H9 (cell line): ENCODE measurements at regions not wholly inside any gene's neighbourhood (a gene's known extent, or its start where the extent isn't known, plus 50 kb on each side); places are given as distances from the start of the nearest gene placed in this dataset.

Source experiments
- DNase-seq: peaks from one replicate; pipeline ENCODE4 v3.0.0-alpha.2; 2017
- H2AFZ ChIP-seq: one replicate; pipeline ENCODE4 v1.6.1; 2013; ENCODE audit warnings: mild to moderate bottlenecking, low read length, control low read depth, moderate library complexity
- H2AK5ac ChIP-seq: 2 replicates; pipeline ENCODE4 v1.6.1; 2013; ENCODE audit warnings: low read length, control low read depth, mixed read lengths; ENCODE audit not compliant: insufficient read length
- H2BK120ac ChIP-seq: one replicate; pipeline ENCODE4 v1.6.1; 2013; ENCODE audit warnings: low read depth, mild to moderate bottlenecking, low read length, control low read depth, inconsistent platforms; ENCODE audit not compliant: poor library complexity, severe bottlenecking
- H2BK12ac ChIP-seq: 2 replicates; pipeline ENCODE4 v1.6.1; 2013; ENCODE audit warnings: low read length, control low read depth, mixed read lengths, low read depth; ENCODE audit not compliant: insufficient read length
- H2BK15ac ChIP-seq: 2 replicates; pipeline ENCODE4 v1.6.1; 2013; ENCODE audit warnings: low read depth, low read length, control low read depth
- H2BK20ac ChIP-seq: one replicate; pipeline ENCODE4 v1.6.1; 2013; ENCODE audit warnings: low read depth, mild to moderate bottlenecking, low read length, control low read depth, inconsistent platforms; ENCODE audit not compliant: poor library complexity, severe bottlenecking
- H2BK5ac ChIP-seq: 2 replicates; pipeline ENCODE4 v1.6.1; 2013; ENCODE audit warnings: low read length, control low read depth, mixed read lengths; ENCODE audit not compliant: insufficient read length
- H3K14ac ChIP-seq: 2 replicates; pipeline ENCODE4 v1.6.1; 2013; ENCODE audit warnings: low read length, control low read depth; ENCODE audit not compliant: insufficient read depth
- H3K18ac ChIP-seq: 2 replicates; pipeline ENCODE4 v1.6.1; 2013; ENCODE audit warnings: low read depth, mild to moderate bottlenecking, mixed read lengths, low read length, control low read depth; ENCODE audit not compliant: insufficient read length
- H3K23ac ChIP-seq: 2 replicates; pipeline ENCODE4 v1.6.1; 2013; ENCODE audit warnings: low read length, control low read depth, mixed read lengths, low read depth; ENCODE audit not compliant: insufficient read length
- H3K23me2 ChIP-seq: 2 replicates; pipeline ENCODE4 v1.6.1; 2013; ENCODE audit warnings: low read depth, mild to moderate bottlenecking, mixed read lengths, low read length, control low read depth; ENCODE audit not compliant: insufficient read length, poor library complexity, severe bottlenecking
- H3K27ac ChIP-seq: 2 replicates; pipeline ENCODE4 v1.5.1; 2013; ENCODE audit warnings: low read length, control low read depth, mixed read lengths, low read depth; ENCODE audit not compliant: insufficient read length
- H3K27me3 ChIP-seq: 2 replicates; pipeline ENCODE4 v1.6.1; 2013; ENCODE audit warnings: low read length, control low read depth, inconsistent platforms; ENCODE audit not compliant: insufficient read depth
- H3K4ac ChIP-seq: 2 replicates; pipeline ENCODE4 v1.6.1; 2013; ENCODE audit warnings: low read depth, mild to moderate bottlenecking, control low read depth, inconsistent platforms, low read length, moderate library complexity
- H3K4me1 ChIP-seq: 2 replicates; pipeline ENCODE4 v1.6.1; 2013; ENCODE audit warnings: low read length, control low read depth, inconsistent platforms; ENCODE audit not compliant: insufficient read depth
- H3K4me2 ChIP-seq: 2 replicates; pipeline ENCODE4 v1.6.1; 2013; ENCODE audit warnings: low read length, control low read depth, mixed read lengths; ENCODE audit not compliant: insufficient read length, insufficient read depth
- H3K56ac ChIP-seq: 2 replicates; pipeline ENCODE4 v1.6.1; 2013; ENCODE audit warnings: low read depth, mild to moderate bottlenecking, mixed read lengths, low read length, control low read depth; ENCODE audit not compliant: insufficient read length
- H3K79me1 ChIP-seq: 2 replicates; pipeline ENCODE4 v1.6.1; 2013; ENCODE audit warnings: low read depth, mild to moderate bottlenecking, moderate library complexity, low read length, control low read depth, inconsistent platforms; ENCODE audit not compliant: insufficient read depth, poor library complexity, severe bottlenecking
- H3K79me2 ChIP-seq: 2 replicates; pipeline ENCODE4 v1.6.1; 2013; ENCODE audit warnings: low read length, control low read depth, inconsistent platforms; ENCODE audit not compliant: insufficient read depth
- H3K9ac ChIP-seq: 2 replicates; pipeline ENCODE4 v1.6.1; 2013; ENCODE audit warnings: low read length, control low read depth, mixed read lengths; ENCODE audit not compliant: insufficient read length; ENCODE audit errors: extremely low read depth
- H3K9me3 ChIP-seq: one replicate; pipeline ENCODE4 v1.6.1; 2013; ENCODE audit warnings: low read depth, low read length, inconsistent platforms; ENCODE audit not compliant: control insufficient read depth
- H3T11ph ChIP-seq: one replicate; pipeline ENCODE4 v1.6.1; 2013; ENCODE audit warnings: mild to moderate bottlenecking, low read length, control low read depth, inconsistent platforms
- H4K20me1 ChIP-seq: one replicate; pipeline ENCODE4 v1.6.1; 2013; ENCODE audit not compliant: control insufficient read depth, insufficient read length, insufficient read depth
- H4K5ac ChIP-seq: 2 replicates; pipeline ENCODE4 v1.6.1; 2013; ENCODE audit warnings: low read depth, mild to moderate bottlenecking, mixed read lengths, low read length, control low read depth; ENCODE audit not compliant: insufficient read length
- H4K8ac ChIP-seq: replicated peaks from 2 replicates; pipeline ENCODE4 v1.6.1; 2013; ENCODE audit warnings: low read length, control low read depth, mixed read lengths, low read depth; ENCODE audit not compliant: insufficient read length
- H4K91ac ChIP-seq: 2 replicates; pipeline ENCODE4 v1.6.1; 2013; ENCODE audit warnings: low read depth, mild to moderate bottlenecking, moderate library complexity, mixed read lengths, low read length, control low read depth; ENCODE audit not compliant: insufficient read length
- H3K27ac Mint-ChIP-seq, 3 experiments: 2 replicates in 2 of 3; 3 replicates in 1 of 3; pipeline ENCODE4 v1.8.0; 2020 to 2021; ENCODE audit warnings: mixed read lengths in 3 of 3, mild to moderate bottlenecking in 1 of 3, moderate library complexity in 1 of 3
- H3K27me3 Mint-ChIP-seq: 2 replicates; pipeline ENCODE4 v1.8.0; 2021; ENCODE audit warnings: low read depth, mild to moderate bottlenecking, moderate library complexity, mixed read lengths
- H3K36me3 Mint-ChIP-seq, 3 experiments: 2 replicates in 2 of 3; 3 replicates in 1 of 3; pipeline ENCODE4 v1.8.0; 2020 to 2021; ENCODE audit warnings: low read depth in 3 of 3, mixed read lengths in 3 of 3; ENCODE audit not compliant: insufficient read depth in 1 of 3
- H3K4me1 Mint-ChIP-seq, 2 experiments: 2 replicates each; pipeline ENCODE4 v1.8.0; 2020; ENCODE audit warnings: mixed read lengths in 2 of 2
- H3K4me3 Mint-ChIP-seq, 2 experiments: 2 replicates in 1 of 2; 3 replicates in 1 of 2; pipeline ENCODE4 v1.8.0; 2020 to 2021; ENCODE audit warnings: mild to moderate bottlenecking in 2 of 2, mixed read lengths in 2 of 2, moderate library complexity in 1 of 2
- H3K9me3 Mint-ChIP-seq, 2 experiments: 2 replicates in 1 of 2; 3 replicates in 1 of 2; pipeline ENCODE4 v1.8.0; 2020; ENCODE audit warnings: mild to moderate bottlenecking in 2 of 2, mixed read lengths in 2 of 2, moderate library complexity in 1 of 2
- CTCF ChIP-seq: fragments of 200-600 bp; sonication (generic); conservative IDR thresholded peaks from 3 replicates; pipeline ENCODE4 v1.8.0; 2021; ENCODE audit warnings: antibody characterized with exemption, mild to moderate bottlenecking
- WGBS: extraction: QIAGEN DNeasy Blood & Tissue Kit; methylation state at CpG from one replicate; pipeline ENCODE4 v1.1.7; 2013; ENCODE audit warnings: missing lambda C conversion rate, low lambda C conversion rate, mixed read lengths; ENCODE audit not compliant: insufficient read length; ENCODE audit errors: extremely low coverage; 5-methylcytosine and 5-hydroxymethylcytosine counted together

GRCh38 chr3:193010191-193010590 lies 92.5 kb upstream of the MB21D2 start:
- H3K36me3 Mint-ChIP-seq: peaks cover 4 to 13% (median 7%) of the 10 kb centered on the region in 3 experiments; a peak in 4 of 7 replicates
- Histone ChIP-seq H2BK5ac (no peak overlapping the region), H3K4me2 (no peak overlapping the region), H4K5ac (no peak overlapping the region), H3K18ac (no peak overlapping the region), H2AK5ac (no peak overlapping the region), H3K4ac (no peak overlapping the region), H3K79me2 (no peaks in the 10 kb centered on the region), H3K14ac (no peak overlapping the region), H3K27ac (no peak overlapping the region), H3K79me1 (no peaks in the 10 kb centered on the region), H3K27me3 (no peaks in the 10 kb centered on the region), H2BK20ac (no peak overlapping the region), H4K8ac (no peak overlapping the region), H3K9me3 (no peaks in the 10 kb centered on the region), H3K23ac (no peak overlapping the region), H2BK12ac (no peak overlapping the region), H2BK120ac (no peak overlapping the region), H4K20me1 (no peaks in the 10 kb centered on the region), H3K56ac (no peak overlapping the region), H3K9ac (no peak overlapping the region), H3T11ph (no peak overlapping the region), H2BK15ac (no peak overlapping the region), H4K91ac (no peak overlapping the region), H3K23me2 (no peaks in the 10 kb centered on the region), H3K4me1 (no peaks in the 10 kb centered on the region), H2AFZ (no peak overlapping the region)
- no peak overlapping the region for H3K4me3 Mint-ChIP-seq
- peaks cover 0 to 9% of the 10 kb centered on the region in 2 experiments; a peak in 2 of 4 replicates for H3K4me1 Mint-ChIP-seq
- peaks cover 13 to 18% of the 10 kb centered on the region in 2 experiments for H3K9me3 Mint-ChIP-seq
- peaks cover 2% of the 10 kb centered on the region for H3K27me3 Mint-ChIP-seq
- no peak for DNase-seq
- WGBS: no CpG with 5 or more reads among the region's 2 CpGs
- no peak for TF ChIP-seq CTCF
- H3K27ac Mint-ChIP-seq: no peak overlapping the region
